Kidney tubule cell (primary cell): ENCODE measurements at regions not wholly inside any gene's neighbourhood (a gene's known extent, or its start where the extent isn't known, plus 50 kb on each side); places are given as distances from the start of the nearest gene placed in this dataset.
A peak's percentile ranks its signal among the peaks of the same experiment; 100 is the strongest.

Source experiments
- DNase-seq: peaks from one replicate; pipeline ENCODE4 v3.0.0-alpha.2; 2018; ENCODE audit warnings: low spot score

DNA sequence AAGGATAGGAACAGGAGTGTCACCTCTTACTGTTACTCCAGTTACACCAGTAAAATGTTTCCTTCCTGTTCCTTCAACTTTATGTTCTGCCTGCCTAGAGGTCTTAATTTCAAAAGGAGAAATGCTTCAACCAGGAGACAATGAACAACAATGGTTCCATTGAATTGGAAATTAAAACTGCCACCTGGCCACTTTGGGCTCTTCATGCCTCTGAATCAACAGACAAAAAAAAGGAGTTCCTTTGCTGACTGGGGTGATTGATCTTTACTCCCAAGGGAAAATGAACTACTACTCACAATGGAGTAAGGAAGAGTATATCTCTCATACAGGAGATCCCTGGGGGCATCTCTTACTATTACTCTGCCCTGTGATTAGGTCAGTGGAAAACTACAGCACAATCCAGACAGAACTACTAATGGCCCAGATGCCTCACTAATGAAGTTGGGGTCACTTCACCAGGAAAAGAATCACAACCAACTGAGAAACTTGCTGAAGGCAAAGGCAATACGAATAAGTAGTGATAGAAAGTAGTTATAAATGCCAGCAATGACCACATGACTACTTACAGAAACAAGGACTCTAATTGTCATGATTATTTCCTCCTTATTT, 76.6 kb upstream of the PRDX6 start:
- DNase-seq, result no peak

DNA sequence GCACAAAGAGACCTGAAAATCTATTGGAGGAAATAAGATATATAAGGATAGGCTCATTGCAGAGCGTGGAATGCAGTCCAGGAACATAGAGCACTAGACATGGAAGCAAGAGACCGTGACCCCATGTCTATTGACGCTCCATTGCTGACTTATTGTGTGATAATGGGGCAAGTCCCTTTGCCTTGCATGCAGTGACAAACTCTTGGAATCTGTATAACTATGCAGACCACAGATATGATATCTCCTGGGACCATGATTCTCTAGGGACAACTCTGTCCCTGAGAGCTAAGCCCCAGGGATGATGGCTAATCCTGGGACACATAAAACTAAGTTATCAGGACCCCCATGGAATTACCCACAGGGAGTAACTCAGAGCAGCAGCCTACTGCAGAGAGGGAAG, 73.1 kb upstream of the PRDX6 start:
- peak; percentile 10 for DNase-seq

DNA sequence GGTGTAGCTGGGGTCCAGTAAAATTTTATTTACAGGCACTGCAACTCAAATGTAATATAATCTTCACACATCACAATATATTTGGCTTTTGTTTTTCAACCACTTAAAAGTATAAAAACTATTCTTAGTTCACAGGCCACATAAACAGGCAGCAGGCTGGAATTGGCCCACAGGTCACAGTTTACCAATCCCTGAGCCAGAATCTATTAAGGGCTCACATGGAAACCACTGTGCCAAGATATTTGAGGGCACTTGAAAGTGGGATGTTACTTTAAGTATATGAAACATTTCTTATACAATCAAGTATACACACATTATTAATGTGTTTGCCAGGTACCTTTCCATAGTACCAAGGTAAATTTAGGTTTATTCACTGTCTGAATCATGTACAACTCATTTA, 71.9 kb upstream of the PRDX6 start:
- no peak for DNase-seq

DNA sequence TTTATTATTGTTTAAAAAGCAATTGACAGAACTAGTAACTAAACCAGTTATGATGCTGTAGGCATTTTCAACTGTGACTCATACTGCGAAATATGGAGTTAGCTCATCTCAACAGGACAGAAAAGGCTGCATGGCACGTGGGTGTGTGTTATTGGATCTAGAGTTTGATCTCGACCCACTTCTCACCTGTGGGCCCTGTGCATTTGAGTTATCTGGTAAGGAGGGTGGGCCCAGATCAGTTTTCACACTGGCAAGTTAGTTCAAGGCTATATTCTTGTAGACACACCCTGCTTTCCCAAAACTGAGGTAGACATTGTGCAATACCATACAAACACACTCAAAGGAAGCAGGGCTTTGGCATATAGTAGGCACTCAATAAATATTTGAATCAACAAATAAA, 71.3 kb upstream of the PRDX6 start:
- DNase-seq, result peak; percentile 41

DNA sequence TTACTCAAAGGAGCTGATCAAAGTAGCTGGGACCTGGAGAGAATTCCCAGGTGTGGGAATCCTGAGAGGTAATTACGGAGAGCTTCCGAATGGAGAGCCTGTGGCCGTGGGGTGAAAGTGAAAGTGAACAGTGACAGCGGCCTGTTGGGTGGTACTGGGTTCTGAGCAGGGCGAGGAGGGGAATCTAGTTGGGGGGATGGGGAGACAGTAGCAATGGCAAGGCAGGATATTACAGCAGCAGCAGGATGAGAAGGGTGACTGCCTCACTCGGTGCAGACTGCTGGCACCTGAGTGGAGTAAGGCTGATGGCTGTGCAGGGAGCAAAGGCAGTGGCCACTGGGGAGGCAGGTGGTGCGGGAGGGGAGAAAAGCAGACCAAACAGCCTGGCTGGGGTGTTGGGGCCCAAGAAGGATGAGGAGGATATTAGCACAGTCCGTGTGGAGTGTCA, 70.3 kb upstream of the PRDX6 start:
- no peak for DNase-seq

DNA sequence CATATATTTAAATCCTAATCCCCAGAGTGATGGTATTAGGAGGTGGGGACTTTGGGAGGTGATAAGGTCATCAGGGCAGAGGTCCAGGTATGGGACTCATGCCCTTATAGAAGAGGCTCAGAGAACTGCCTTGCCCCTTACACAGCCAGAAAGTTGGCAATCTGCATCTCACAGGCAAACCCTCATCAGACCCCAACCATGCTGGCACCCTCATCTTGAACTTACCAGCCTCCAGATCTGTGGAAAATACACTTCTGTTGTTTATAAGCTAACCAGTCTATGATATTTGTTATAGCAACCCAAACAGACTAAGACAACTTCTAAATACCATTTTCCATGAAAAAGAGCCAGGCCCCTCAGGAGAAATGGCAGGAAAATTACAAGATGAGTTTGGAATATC, 69.3 kb upstream of the PRDX6 start:
- DNase-seq, result no peak

DNA sequence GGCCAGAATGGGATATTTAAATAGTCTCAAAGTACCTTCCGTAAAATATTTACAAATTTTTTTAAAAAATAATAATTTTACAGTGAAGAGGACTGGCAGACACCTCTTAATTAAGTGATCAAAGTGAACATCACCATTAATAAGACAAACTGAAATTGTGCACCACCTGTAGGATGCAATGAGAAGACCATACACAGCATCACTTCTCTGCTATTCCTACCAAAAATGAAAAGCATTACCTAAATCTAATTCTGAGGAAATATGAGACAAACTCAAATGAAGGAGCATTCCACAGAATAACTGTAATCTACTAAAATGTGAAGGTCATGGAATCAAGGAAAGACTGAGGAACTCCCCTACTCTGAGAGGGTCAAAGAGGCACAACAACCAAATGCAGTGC, 68.2 kb upstream of the PRDX6 start:
- DNase-seq, result no peak

DNA sequence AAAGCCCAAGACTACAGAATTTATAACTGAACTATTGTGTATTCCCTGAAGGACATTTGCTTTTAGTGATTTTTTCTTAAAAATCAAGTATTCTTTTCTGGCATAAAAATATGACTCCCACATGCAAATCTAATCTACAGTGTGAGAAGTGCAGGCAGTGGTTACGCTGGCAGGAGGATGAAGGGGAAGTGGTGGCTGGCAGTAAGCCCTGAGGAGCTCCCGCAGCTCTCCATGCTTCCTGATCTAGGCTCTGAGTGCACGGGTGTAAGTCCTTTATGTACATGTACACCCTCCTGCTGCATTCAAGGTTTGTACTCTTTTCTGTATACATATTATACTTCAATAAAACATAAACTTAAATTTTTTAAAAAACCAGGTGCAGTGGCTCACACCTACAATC, 67.5 kb upstream of the PRDX6 start:
- DNase-seq, result no peak

DNA sequence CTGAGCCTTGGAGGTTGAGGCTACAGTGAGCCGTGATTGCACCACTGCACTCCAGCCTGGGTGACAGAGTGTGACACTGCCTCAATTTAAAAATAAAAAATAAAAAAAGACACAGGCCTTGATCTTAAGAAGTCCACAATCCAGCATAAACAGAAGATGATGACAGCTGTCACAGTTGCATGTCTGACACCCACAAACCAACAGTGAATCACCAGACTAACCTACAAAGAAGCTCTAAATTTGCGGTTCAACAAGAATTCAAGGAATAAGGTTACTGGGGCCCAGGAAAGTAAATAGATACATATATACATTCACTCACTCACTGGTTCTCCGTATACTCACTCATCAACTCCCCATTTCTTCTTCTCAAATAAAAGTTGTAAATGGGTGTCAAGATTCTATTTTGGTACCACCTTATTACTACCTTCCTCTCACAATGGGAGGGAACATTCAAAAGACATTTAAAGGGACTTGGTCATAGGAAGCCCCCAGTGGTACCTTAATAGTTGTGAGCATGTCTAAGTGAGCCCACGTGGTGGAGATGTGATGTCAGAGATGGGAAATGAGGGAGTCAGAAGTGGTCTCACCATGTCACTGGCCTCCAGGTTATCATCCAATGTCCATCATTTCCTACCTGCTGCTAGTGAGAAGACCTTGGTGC, 66.9 kb upstream of the PRDX6 start:
- no peak for DNase-seq

DNA sequence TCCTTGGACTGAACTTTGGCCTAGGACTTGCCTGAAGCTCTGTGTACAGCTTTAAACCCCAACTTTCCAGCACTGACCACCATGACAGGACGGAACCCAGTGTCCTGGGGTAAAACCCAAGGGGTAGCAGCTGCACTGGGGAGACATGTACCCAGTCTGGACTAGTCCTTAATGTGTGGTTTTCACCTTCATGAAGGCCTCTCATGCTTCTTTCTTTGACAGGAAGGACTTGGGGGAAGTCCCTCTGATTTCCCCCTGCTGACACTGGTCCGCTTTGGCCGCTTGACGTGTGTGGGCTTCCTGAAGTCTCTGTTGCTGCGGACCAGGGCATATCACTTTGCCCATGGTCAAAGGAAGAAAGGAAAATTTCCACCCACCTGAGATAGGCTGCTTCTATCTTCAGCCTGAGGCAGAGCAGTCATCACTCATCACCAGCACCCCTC, 66.3 kb upstream of the PRDX6 start:
- DNase-seq, result no peak

DNA sequence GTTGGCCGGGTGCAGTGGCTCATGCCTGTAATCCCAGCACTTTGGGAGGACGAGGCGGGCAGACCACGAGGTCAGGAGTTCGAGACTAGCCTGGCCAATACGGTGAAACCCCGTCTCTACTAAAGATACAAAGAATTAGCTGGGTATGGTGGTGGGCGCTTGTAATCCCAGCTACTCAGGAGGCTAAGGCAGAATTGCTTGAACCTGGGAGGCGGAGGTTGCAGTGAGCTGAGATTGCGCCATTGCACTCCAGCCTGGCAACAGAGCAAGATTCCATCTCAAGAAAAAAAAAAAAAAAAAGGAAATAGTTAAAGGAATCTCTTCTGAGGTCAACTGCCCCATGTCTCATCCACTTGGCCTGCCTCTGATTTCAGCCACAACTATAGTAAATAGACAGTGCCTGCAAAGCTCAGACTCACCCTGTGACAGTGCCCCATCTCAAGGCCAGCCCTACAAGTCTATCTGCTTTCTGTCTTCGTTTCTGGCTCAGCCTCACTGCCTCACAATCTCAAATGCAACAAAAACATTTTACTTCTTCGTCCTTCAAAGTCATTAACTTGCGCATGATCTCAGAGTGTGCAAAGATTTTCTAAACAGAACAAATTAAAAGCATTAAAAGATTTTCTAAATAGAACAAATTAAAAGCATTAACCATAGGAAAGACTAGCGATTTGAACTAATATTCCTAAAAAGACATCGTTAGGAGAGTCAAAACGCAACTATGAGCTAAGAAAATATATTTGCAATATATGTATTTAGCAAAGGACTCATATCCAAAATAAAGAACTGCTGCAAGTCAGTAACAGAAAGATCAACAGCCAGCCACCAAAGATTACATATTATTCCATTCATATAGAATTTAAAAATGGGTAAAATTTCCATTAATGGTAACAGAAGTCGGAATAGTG, 65.0 kb upstream of the PRDX6 start:
- DNase-seq, result peak; percentile 49

DNA sequence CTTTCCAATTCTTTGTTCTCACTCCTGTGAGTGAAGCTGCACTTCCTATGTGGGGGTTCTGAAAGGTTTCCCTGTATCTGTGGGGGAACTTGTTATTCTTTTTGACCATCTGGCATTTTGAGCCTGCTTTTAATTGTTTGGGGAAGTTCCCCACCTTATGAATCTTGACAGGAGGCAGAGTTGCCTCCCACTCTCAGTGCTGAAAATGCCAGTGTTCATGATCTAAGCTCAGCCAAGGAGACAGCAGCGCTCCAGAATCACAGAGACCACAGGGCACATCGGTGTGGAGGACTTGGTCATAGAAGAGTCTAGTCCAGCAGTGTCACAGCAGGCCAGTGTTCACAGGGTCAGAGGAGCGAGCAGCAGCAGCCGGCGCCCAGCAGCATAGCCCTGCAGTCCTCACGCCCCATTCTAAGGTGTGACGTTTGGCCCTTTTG, 63.8 kb upstream of the PRDX6 start:
- DNase-seq, result no peak

DNA sequence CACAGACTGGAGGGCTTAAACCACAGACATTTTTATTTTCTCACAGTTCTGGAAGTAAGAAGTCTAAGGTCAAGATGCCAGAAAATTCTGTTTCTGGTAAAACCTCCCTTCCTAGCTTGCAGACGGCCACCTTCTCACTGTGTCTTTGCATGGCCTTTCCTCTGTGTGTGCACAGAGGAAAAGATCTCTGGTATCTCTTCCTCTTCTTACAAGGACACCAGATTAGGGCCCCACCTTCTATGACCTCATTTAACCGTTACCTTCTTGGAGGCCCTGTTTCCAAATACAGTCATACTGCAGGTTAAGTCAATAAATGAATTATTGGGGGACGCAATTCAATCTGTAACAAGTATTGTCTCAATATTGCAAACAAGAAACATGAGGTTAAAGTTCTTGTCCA, 63.0 kb upstream of the PRDX6 start:
- DNase-seq, result no peak

DNA sequence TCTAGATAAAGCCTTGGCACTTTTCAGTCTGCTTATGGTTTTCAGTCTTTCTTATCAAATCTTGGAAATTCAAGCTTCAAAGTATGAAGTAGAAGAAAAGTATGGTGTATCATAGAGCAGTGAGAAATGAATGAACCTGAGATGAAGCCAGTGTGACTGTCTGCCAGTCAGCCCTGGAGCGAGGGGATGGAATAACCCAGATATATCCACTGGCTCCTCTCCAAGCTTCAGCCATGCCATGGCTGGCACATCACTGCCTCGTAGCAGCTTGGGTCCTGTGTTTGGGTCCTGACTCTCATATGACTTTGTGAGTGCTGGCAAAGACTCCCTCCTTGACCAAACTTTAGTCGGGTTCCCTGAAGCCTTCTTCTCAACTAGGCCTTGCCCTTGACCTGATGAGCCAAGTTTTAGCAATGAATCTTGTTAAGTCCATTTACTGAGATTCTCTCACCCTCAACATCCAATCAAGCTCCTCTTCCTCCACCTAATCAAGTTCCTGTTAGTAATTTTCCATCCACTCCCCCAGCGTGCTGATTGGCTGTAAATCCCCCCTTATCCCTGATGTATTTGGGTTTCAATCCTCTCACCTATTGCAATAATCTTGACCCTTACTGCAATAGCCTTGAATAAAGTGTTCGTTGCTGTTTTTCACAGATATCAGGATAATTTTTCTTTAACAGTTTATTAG, 62.5 kb upstream of the PRDX6 start:
- DNase-seq, result no peak

DNA sequence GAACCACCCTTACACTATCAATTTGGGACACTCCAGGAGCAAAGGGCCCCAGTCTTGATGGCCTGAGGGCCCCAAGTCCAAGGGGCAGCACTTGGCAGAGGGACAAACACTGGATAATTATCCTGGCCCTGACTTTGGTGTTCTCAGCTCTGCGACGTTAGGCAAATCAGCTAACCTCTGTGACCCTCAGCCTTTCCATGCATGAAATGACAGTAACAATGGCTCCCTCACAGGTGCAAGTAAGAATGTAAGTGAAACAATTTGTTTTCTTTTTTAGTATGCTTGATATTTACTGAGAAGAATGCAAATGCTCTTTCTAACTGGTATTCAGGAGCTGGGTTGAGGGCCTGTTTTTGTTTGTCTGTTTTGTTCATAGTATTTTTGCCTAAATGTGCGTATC, 61.6 kb upstream of the PRDX6 start:
- no peak for DNase-seq

DNA sequence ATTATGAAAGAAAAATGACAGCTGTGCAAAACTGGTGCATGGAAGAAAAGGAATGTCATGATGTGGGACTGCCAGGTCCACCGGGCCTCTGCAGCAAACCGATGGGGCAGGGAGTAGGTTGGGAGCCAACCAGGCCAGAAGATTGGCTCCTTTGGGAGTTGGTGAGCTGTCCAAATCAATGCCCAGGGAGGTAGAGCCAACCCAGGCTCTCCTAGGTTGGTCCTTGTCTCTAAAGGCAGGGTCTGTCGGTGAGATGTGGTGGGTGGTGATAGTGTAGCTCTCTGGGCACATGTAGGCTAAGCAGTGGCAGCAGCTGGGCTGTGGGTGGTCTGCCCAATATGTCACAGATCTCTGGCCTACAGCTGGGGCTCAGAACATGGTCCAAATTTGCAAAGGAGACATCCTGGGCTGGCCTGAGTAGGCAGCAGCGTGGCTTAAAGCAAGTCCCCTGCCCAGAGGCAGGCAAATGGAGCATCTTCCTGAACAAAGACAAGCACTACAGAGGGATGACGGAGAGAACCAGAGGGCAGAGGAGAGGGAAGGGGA, 61.2 kb upstream of the PRDX6 start:
- no peak for DNase-seq

DNA sequence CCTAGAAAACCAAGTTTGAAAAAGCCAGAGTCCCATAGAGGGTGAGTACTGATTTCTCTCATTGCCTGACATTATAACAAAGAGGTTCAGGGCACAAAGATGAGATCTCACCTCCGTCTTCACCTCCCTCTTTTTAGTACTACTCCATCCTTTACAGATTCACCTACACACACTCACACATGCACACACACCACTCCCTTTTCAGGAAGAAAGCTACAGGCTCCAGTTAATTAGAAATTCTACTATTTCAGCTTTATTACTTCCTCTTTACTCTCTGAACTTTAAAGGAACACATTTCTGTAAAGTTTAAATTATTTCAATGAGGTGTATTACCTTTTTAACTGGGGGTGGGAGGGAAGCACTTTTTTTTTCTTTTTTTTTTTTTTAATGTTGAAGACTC, 59.6 kb upstream of the PRDX6 start:
- no peak for DNase-seq

DNA sequence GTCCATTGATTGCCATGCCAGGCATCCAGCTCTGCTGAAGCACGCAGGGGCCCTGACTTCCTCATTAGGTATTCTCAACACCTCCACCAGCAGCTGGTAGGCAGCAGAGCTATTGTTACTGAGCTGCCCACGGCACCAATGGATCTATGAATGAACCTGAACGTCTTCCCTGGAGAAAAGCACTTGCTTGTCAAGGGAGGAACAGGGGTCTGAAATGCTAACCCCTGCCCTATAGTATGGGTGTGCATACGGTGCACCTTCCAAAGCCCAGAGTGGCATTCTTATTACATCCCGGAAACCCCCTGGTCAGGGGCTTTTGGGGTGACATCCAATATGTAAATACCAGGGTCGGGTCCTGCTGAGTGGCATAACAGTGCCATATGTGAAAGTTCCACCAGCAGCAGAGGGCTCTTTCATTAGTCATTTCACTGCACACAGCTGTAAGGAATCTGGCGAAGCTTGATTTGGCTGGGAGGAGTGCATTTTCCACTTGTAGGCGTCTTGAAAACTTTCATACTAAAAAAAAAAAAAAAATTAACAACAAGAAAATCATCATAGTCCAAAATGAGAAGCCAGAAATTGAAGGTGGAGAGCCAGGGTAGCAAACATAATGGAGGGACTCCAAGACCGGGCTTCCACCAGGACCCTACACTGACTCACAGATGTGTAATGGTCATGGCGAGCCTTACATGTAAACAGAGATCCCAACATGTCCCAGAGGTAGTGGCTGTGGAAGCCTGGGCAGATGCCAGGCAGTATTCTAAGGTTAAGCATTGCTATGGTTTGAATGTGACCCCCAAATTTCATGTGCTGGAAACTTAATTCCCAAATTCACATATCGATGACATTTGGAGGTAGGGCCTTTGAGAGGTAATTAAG, 58.8 kb upstream of the PRDX6 start:
- no peak for DNase-seq

DNA sequence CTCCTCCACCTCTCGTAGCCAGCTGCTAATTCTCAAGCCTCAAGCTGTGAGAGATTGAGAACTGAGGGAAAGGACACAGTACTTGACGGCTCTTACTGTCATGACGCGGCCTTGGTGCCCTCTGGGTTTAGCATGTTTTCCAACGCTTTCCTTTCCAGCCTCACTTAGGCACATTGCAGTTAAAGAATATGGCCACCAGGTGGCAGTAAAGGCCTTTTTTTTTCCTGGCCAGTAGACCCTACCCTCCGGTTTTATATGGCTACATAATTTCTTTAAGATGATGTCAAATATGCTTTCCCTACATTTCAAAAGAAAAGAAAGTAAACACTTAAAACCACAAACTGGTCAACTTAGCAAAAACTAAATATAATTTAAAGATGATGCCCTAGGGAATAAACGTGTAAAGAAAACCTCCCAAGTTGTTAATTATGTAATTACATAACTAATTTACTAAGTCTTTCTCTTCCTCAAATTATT, 56.8 kb upstream of the PRDX6 start:
- DNase-seq, result peak; percentile 78

DNA sequence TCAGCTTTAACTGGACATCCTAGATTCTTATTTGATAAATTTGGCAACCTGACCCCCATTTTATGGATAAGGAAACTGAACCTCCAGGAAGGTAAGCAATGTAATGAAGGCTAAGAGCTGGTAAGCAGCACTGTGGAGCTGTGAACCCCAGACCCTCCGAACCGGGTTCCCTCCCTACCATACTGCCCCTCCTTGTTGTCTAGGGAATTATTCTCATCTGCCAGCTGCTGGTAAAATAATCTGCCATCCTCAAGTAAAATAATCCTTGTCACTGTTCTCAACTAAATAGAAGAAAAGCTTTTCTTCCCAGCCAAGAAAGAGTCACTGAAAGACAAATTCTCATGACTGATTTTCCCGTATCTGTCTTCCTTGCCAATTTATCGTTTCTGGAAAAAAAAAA, 55.8 kb upstream of the PRDX6 start:
- DNase-seq, result no peak

DNA sequence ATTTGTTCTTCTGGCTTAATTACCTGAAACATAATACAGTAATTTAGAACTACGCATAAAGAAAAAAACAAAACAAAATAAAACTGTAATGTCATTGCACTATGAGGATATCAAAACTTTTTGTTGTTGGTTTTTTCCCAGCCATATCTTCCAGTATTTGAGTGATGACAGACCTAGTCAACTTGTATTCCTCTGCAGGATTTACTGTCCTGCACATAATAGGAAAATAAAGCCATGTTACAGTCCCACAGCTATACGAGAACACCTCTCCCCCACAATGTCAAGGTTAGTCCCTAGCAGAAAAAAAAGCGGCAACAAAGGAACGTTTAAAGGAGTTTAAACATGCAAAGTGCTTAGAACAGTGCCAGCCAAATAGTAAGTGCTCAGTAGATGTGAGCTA, 55.3 kb upstream of the PRDX6 start:
- DNase-seq, result no peak
